Activated CD8-positive, alpha-beta memory T cell treated with anti-CD3 and anti-CD28 coated beads, Interleukin-2, amount 50 U/mL, for 24 hours (primary cell): ENCODE measurements at regions not wholly inside any gene's neighbourhood (a gene's known extent, or its start where the extent isn't known, plus 50 kb on each side); places are given as distances from the start of the nearest gene placed in this dataset.

ENCODE experiments used
- DNase-seq: peaks from one replicate; pipeline ENCODE4 v3.0.0-alpha.2; 2020; ENCODE audit errors: extremely low read depth

DNA sequence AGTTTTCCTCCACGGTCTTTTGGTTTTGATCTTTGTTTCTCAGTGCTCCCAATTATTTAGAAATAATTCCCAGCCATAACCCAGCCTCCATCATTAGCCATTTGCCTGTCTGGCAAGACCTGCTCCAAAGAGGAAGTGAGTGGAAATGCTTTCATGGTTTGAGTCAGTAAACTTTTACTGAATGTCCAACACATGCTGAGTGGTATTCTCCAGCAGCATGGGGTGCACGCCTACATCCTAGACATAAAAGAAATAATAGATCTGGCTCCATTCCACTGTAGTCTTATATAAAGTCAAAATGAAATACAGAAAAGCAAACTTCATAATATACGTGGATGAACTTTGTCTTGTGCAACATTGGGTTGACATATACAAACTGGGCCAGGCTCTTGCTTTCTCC is 757.2 kb downstream of the TLE1 start:
- DNase-seq, result no peak

DNA sequence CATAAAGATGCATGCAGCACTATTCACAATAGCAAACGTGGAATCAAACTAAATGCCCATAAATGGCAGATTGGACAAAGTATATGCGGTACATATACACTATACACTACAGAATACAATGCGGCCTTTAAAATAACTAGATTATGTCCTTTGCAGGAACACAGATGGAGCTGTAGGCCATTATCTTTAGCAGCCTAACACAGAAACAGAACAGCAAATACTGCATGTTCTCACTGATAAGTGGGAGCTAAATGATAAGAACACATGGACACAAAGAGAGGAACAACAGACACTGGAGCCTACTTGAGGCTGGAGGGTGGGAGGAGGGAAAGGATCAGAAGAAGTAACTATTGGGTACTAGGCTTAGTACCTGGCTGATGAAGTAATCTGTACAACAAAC is 758.2 kb downstream of the TLE1 start:
- no peak for DNase-seq

DNA sequence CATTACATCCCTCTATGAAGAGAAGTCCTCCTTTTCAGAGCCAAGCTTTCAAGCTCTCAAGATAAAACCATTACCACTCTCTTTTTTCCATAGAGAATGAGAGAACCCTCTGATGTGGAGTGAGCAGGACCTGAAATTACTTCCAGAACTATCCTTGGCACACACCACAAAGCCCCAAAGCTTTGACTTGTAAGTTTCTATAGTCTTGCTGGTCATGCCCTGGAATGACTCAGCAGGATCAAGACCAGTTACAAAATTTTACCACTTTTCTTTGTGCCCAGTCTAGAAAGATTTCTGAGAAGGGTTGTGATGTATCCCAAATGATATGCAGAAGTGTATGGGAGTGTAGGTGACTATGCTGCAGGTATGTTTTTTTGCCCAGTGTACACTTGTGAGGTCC is 760.6 kb downstream of the TLE1 start:
- DNase-seq, result no peak

- DNase-seq, result no peak
Measured at GRCh38 chr9:80926611-80927010, 762.7 kb downstream of the TLE1 start.

GRCh38 chr9:80922544-80922943 is 766.8 kb downstream of the TLE1 start:
- DNase-seq, result no peak

DNA sequence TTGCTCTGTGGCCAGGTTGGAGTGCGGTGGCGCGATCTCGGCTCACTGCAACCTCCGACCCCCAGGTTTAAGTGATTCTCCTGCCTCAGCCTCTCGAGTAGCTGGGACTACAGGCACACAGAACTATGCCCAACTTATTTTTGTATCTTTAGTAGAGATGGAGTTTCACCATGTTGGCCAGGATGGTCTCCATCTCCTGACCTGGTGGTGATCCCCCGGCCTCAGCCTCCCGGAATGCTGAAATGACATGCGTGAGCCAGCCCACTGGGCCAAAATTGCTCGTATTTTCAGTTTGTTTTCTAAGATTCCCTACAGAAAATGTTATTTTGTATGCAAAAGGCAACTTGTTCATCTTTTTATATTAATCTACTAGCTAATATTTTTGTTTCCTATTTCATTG is 782.6 kb downstream of the TLE1 start:
- DNase-seq, result no peak

- no peak for DNase-seq
Measured at GRCh38 chr9:80899208-80899607, 790.1 kb downstream of the TLE1 start.

GRCh38 chr9:80893190-80893589 is 796.2 kb downstream of the TLE1 start:
- DNase-seq, result no peak

DNA sequence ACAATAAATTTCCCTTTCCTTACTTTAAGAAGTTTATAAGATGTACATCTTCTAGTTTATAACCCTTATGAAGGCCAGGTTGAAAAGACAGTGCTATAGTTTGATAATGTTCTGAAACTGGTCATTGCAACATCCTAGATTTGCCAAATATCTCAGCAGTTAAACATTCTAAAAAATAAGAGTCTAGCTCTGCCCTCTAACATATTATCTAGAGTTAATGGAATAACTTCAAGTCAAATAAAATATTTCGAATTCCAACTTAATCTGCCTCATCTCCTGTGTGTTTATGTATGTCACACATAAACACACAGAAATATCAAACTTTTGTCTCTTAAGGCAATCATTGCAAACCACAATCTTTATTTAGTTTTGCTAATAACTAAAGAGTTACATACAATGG is 796.6 kb downstream of the TLE1 start:
- no peak for DNase-seq

DNA sequence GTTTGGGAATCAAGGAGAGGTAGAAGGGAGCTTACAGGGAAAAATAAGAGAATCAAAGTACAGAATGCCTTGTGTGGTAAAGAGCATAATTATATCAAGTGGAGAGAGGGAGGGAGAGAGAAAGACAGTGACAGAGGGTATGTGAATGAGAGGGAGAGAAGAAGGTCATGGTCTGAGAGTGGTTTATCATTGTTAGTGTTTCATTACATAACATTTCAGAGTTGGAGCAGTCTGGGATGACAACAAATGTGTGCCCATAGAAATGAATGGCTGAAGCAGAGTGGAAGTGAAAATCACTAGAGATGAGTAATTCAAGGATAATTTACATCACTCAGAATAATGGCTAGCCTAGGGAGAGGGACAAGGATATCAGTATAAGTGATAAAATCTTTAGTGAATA is 799.2 kb downstream of the TLE1 start:
- no peak for DNase-seq

DNA sequence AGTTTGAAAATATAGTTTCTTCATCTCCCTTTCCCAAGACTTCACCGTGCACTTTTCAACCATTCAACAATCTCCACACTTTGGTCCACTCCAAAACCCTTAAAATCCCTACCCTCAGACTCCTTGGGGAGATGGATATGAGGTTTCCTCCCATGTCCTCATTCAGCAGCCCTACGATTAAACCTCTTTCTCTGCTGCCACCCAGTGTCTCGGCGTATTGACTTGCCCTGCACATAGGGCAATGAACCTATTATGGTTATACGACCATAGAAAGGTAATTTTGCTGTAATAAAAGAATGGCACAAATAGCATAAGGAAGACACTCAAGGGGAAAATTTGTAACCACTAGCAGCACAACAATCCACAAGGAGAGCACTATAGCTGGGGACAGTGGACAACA is 803.5 kb downstream of the TLE1 start:
- DNase-seq, result no peak

DNA sequence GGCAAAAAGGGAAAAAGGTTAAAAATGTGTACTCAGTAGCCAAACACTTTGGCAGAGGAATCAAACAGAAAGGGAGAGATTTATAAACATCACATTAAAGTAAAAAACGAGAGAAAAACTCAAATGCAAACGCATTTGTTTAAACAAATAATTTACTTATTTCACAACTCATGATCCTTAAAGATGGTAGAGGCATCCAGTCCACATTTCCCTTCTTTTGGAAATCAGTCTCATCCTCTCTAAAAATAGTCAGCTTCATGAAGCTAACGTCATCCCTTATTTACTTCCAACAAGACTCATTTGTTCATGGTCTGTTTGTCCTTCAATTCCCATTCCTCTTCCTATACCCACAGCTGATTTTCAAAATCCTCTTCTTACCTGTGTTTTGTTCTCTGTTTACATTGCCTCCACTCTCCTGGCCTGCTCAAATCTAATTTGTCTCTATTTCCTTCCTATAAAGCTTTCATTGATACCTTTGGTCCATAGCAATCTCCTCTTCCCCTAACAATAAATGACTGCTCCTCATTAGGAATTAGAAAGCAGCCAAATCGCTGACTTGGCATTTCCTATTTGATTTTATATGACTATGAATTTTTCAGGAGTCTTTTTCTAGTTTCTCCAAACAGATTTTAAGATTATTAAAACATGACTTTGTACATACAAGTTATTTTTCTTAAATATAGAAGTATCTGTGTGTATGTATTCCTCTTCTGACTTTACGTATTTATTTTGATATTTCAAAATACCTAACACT is 805.3 kb downstream of the TLE1 start:
- no peak for DNase-seq

DNA sequence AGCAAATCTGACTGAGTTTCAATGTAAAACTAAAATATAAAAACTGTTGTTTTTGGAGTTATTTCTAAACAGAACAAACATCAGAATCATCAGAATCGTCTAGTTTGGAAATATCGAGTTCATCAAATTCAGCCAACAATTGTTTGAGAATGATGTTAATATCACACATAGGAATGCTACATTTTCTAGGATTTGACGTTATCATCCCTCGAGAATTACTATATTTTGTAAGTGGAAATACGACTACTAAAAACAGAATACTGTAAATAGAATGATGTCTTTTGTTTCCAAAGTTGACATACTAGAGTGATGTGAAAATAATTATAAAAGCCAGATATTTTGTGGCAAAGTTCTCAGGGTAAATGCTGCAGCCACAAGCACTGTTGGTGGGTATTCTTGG is 805.9 kb downstream of the TLE1 start:
- DNase-seq, result no peak

DNA sequence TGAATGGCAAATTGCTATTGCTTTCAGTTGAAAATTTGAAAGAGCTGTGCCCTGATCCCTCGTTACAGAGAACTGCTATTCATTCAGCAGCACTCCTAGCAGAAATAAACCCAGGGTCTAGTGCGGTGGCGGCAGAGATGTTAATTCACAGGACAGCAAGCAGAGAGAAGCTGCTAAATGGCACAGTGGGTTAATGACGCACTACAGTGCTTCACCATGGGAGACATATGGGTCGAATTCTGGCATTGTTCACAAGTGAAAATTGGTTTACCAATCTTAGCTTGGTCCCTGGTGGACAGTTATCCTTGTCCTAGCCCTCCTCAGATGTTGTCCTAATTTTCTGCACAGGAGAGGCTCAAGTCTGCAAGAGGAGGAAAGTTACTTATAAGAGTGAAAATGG is 807.4 kb downstream of the TLE1 start:
- DNase-seq, result no peak

- DNase-seq, result no peak
Measured at GRCh38 chr9:80881320-80881719, 808.0 kb downstream of the TLE1 start.

GRCh38 chr9:80878556-80878955 is 810.8 kb downstream of the TLE1 start:
- DNase-seq, result no peak

DNA sequence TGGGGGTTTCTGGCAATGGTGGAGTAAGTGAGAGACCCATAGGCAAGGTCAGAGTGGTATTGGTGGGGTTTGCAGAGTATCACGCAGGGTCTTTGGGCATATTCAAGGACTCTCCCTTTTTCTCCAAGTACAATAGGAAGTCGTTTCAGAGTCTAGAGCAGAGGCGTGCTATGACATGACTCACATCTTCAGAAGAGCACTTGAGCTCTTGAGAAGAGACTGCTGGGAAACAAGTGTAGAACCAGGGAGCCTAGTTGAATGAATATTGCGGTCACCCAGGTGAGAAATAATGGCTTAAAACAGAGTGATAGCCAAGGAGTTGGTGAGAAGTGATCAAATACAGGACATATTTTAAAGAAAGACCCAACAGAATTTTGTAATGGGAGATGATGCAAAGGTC is 813.4 kb downstream of the TLE1 start:
- DNase-seq, result no peak

DNA sequence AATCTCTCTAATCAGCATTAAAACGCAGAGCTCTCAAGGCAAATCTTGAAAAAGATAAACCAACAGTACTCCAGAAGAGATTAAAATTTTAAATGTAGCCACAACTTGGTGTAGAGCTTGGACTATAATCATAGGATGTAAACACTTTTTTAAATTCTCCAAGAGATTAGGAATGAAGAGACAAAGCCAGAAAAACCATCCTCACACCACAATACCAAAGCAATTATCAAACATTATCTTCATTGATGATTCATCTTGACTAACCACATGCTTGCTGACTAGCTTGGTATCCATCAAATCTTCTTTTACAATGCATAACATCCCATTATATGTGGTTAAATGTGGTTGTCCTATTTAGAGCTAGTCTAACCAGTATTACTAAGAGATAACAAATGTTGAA is 815.1 kb downstream of the TLE1 start:
- DNase-seq, result no peak

GRCh38 chr9:80873861-80874260 is 815.5 kb downstream of the TLE1 start:
- no peak for DNase-seq

DNA sequence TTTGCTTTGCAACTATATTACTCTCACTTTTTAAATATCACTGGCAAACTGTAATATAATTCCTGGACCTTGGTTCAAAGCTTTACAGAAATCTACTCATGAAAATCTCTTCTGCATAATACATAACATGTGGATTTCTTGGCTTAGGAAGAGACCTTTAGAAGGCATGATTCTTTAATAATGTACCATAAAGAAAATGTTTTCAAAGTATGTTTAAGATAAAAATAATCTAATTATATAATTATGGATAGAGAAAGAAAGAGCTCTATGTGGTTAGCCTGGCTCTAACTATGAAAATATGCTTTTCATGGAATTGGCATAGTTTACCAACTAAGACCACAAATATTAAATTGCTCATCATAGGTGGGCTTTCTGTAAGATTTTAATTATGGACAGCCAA is 817.8 kb downstream of the TLE1 start:
- no peak for DNase-seq

- DNase-seq, result no peak
Measured at GRCh38 chr9:80867731-80868130, 821.6 kb downstream of the TLE1 start.

DNA sequence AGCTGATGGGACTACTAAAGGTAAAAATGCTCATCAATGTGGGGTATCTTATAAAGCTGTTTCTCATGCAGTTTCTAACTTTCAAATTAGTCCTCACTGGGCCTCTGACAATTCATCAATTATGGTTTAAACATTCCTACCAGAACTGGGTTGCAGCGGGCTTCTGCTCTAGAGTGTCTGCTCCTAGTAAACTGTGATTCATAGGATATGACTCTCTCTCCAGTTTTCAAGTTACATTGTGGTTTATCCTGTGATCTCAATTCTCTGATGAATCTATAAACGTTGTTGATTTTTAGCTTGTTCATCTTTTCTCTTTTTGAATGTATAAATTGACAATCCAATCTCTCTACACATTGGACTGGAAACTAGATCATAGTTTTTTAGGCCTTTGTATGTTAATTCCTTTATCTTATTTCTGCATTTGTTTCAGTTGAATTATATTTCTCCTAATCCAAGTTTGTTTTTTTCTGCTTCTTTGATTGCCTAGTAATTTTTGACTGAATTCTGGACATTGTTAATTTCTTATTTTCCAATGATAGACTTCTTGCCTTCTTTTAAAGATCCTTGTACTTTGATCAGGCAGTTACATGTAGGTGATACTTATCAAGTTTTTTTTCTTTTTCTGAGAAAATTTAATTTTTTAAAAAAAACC is 822.6 kb downstream of the TLE1 start:
- DNase-seq, result no peak

GRCh38 chr9:80866121-80866520 is 823.2 kb downstream of the TLE1 start:
- DNase-seq, result no peak

DNA sequence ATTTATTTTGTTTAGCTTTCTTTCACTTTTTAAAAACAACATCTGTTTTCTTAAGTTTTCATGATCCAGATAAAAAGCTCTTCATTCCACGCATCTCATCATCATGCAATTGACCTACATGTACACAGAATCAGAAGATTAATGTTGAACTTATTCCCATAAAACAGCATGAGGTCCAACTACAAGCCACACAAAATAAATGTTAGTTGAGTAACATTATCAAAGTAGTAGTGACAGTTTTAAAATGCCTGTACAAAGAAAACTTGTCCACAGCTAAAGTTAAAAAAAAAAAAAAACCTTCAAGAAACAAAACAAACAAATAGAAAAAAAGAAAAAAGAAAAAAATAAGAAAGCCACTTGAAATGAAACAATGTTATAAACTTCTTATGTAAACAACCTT is 846.3 kb downstream of the TLE1 start:
- DNase-seq, result no peak
